K562 (cell line): ENCODE measurements at regions not wholly inside any gene's neighbourhood (a gene's known extent, or its start where the extent isn't known, plus 50 kb on each side); places are given as distances from the start of the nearest gene placed in this dataset.

ENCODE experiments used
- C11orf30 ChIP-seq: fragments of 450-650 bp; IDR thresholded peaks from 2 replicates; pipeline ENCODE4 v1.6.1; 2016; ENCODE audit warnings: low read depth, mild to moderate bottlenecking
- CREB1 ChIP-seq, 2 experiments: sonication (generic) in 1 of 2; formaldehyde crosslinking in 1 of 2; IDR thresholded peaks; 2 replicates each; pipeline versions ENCODE4 v1.6.1 to v1.8.0; 2012 to 2022; ENCODE audit warnings: inconsistent platforms in 1 of 2, mild to moderate bottlenecking in 1 of 2, missing genetic modification reagents in 1 of 2, moderate library complexity in 1 of 2
- FOXK1 ChIP-seq: sonication (generic); formaldehyde crosslinking; IDR thresholded peaks from 2 replicates; pipeline ENCODE4 v1.8.0; 2022; ENCODE audit warnings: missing genetic modification reagents, mild to moderate bottlenecking, borderline replicate concordance
- IRF2 ChIP-seq: sonication (generic); formaldehyde crosslinking; IDR thresholded peaks from 2 replicates; pipeline ENCODE4 v1.8.1; 2022; ENCODE audit warnings: mild to moderate bottlenecking, missing genetic modification reagents
- JUND ChIP-seq, 2 experiments: IDR thresholded peaks; 2 replicates in 1 of 2; 3 replicates in 1 of 2; pipeline ENCODE4 v1.6.1; 2011; ENCODE audit warnings: borderline replicate concordance in 2 of 2, low read depth in 2 of 2, low read length in 2 of 2, improper control_type of control experiment in 1 of 2, missing biosample characterization in 1 of 2, missing genetic modification characterization in 1 of 2, missing genetic modification reagents in 1 of 2
- KDM1A ChIP-seq, 2 experiments: fragments of 450-650 bp; IDR thresholded peaks; 2 replicates each; pipeline ENCODE4 v1.6.1; 2016; ENCODE audit warnings: mild to moderate bottlenecking in 2 of 2
- MITF ChIP-seq: IDR thresholded peaks from 2 replicates; pipeline ENCODE4 v1.6.1; 2014; ENCODE audit warnings: antibody characterized with exemption
- PCBP1 ChIP-seq: fragments of 200-400 bp; formaldehyde crosslinking; IDR thresholded peaks from 2 replicates; pipeline ENCODE4 v1.6.1; 2018; ENCODE audit warnings: mild to moderate bottlenecking, low read depth, low read length; ENCODE audit not compliant: poor library complexity, severe bottlenecking
- RBM34 ChIP-seq: fragments of 200-400 bp; formaldehyde crosslinking; IDR thresholded peaks from 2 replicates; pipeline ENCODE4 v1.6.1; 2018; ENCODE audit warnings: low read length, borderline replicate concordance; ENCODE audit not compliant: insufficient read depth
- SIX5 ChIP-seq, 2 experiments: IDR thresholded peaks; 2 replicates each; pipeline ENCODE4 v1.6.1; 2011; ENCODE audit warnings: low read length in 2 of 2, borderline replicate concordance in 1 of 2, low read depth in 1 of 2, mild to moderate bottlenecking in 1 of 2, moderate library complexity in 1 of 2; ENCODE audit not compliant: insufficient read depth in 1 of 2
- SMC3 ChIP-seq: conservative IDR thresholded peaks from 2 replicates; pipeline ENCODE4 v1.6.1; 2011; ENCODE audit warnings: low read depth, low read length, improper control_type of control experiment; ENCODE audit not compliant: insufficient read depth
- SNAPC5 ChIP-seq: fragments of 250-450 bp; sonication (Bioruptor Pico); IDR thresholded peaks from 2 replicates; pipeline ENCODE4 v1.8.0; 2021; ENCODE audit warnings: moderate library complexity, mild to moderate bottlenecking, inconsistent platforms
- TARDBP ChIP-seq: fragments of 450-650 bp; IDR thresholded peaks from 2 replicates; pipeline ENCODE4 v1.6.1; 2016
- TOE1 ChIP-seq, 2 experiments: fragments of 450-650 bp in 1 of 2; sonication (generic) in 1 of 2; formaldehyde crosslinking in 1 of 2; IDR thresholded peaks; 2 replicates each; pipeline versions ENCODE4 v1.7.1 to v1.8.0; 2016 to 2022; ENCODE audit warnings: borderline replicate concordance in 2 of 2, mild to moderate bottlenecking in 2 of 2, antibody characterized with exemption in 1 of 2, inconsistent platforms in 1 of 2, low read depth in 1 of 2, missing genetic modification reagents in 1 of 2, moderate library complexity in 1 of 2
- VEZF1 ChIP-seq: fragments of 200-800 bp; sonication (Bioruptor generic); IDR thresholded peaks from 2 replicates; pipeline ENCODE4 v1.6.1; 2017; ENCODE audit warnings: missing genetic modification characterization, missing compliant biosample characterization
- ZMIZ1 ChIP-seq, 2 experiments: fragments of 150-350 bp in 1 of 2; IDR thresholded peaks; 2 replicates each; pipeline ENCODE4 v1.6.1; 2012 to 2016; ENCODE audit warnings: low read depth in 2 of 2, low read length in 2 of 2, mild to moderate bottlenecking in 1 of 2, moderate library complexity in 1 of 2
- ZNF77 ChIP-seq: fragments of 250-450 bp; sonication (Bioruptor Pico); IDR thresholded peaks from 2 replicates; pipeline ENCODE4 v1.5.0; 2020

GRCh38 chr6:169915769-169916550, 164.5 kb downstream of the ERMARD start (continued):
- TF ChIP-seq VEZF1 (CRISPR knock-in tag), result no peak
- TF ChIP-seq TOE1 (IDR thresholded peaks at IDR 0.05; ENCODE audit: borderline replicate concordance), result no peak
- no peak for TF ChIP-seq TOE1 (CRISPR knock-in tag; IDR thresholded peaks at IDR 0.05; ENCODE audit: borderline replicate concordance, low read depth)
- peak; percentile 13 to 53; a peak in 1 of 4 replicates for TF ChIP-seq KDM1A (IDR thresholded peaks at IDR 0.05)
- no peak for TF ChIP-seq SMC3
- TF ChIP-seq RBM34, result no peak
- TF ChIP-seq TARDBP, result no peak
- no peak for TF ChIP-seq CREB1 (IDR thresholded peaks at IDR 0.05)
- TF ChIP-seq CREB1 (CRISPR knock-in tag; IDR thresholded peaks at IDR 0.05), result no peak
- TF ChIP-seq PCBP1, result no peak
- TF ChIP-seq IRF2 (CRISPR knock-in tag), result no peak
- no peak for TF ChIP-seq FOXK1 (CRISPR knock-in tag)
- peak; percentile 19; the same call in 1 of the 2 replicates for TF ChIP-seq C11orf30
- no peak for TF ChIP-seq ZNF77 (CRISPR knock-in tag)
- no peak for TF ChIP-seq ZMIZ1 (IDR thresholded peaks at IDR 0.05; ENCODE audit: low read depth in 2 of 2, low read length in 2 of 2)
- TF ChIP-seq JUND (IDR thresholded peaks at IDR 0.05; ENCODE audit: borderline replicate concordance, low read depth, low read length), result peak; percentile 14; the same call in 1 of the 2 replicates
- TF ChIP-seq JUND (tag; IDR thresholded peaks at IDR 0.05; ENCODE audit: borderline replicate concordance, low read depth, low read length), result no peak
- TF ChIP-seq SNAPC5, result no peak
- TF ChIP-seq MITF, result no peak
- no peak for TF ChIP-seq SIX5 (IDR thresholded peaks at IDR 0.05; ENCODE audit: borderline replicate concordance in 1 of 2, insufficient read depth in 1 of 2, low read depth in 1 of 2, low read length in 2 of 2)
